ENCODE measurements at regions not wholly inside any gene's neighbourhood (a gene's known extent, or its start where the extent isn't known, plus 50 kb on each side); places are given as distances from the start of the nearest gene placed in this dataset.

GRCh38 chr4:36394352-36394903, 113.0 kb downstream of the DTHD1 start:
- H3K4me1 Mint-ChIP-seq, result no peaks in the 10 kb centered on the region
- TF ChIP-seq, protein P1, sequence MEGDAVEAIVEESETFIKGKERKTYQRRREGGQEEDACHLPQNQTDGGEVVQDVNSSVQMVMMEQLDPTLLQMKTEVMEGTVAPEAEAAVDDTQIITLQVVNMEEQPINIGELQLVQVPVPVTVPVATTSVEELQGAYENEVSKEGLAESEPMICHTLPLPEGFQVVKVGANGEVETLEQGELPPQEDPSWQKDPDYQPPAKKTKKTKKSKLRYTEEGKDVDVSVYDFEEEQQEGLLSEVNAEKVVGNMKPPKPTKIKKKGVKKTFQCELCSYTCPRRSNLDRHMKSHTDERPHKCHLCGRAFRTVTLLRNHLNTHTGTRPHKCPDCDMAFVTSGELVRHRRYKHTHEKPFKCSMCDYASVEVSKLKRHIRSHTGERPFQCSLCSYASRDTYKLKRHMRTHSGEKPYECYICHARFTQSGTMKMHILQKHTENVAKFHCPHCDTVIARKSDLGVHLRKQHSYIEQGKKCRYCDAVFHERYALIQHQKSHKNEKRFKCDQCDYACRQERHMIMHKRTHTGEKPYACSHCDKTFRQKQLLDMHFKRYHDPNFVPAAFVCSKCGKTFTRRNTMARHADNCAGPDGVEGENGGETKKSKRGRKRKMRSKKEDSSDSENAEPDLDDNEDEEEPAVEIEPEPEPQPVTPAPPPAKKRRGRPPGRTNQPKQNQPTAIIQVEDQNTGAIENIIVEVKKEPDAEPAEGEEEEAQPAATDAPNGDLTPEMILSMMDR (IDR thresholded peaks at IDR 0.05), result no peak
- no peak for DNase-seq
- no peak overlapping the region for H3K4me3 Mint-ChIP-seq
- H3K27ac Mint-ChIP-seq, result no peak overlapping the region
- no peaks in the 10 kb centered on the region for H3K36me3 Mint-ChIP-seq (ENCODE audit: low read depth)
- H3K27me3 Mint-ChIP-seq (ENCODE audit: low read depth, poor library complexity), result no peaks in the 10 kb centered on the region
- H3K9me3 Mint-ChIP-seq, result no peaks in the 10 kb centered on the region

- peak; percentile 9 for DNase-seq
- Mint-ChIP-seq H3K4me1 (no peaks in the 10 kb centered on the region), H3K27ac (no peak overlapping the region), H3K36me3 (ENCODE audit: low read depth) (no peaks in the 10 kb centered on the region), H3K4me3 (no peak overlapping the region), H3K27me3 (ENCODE audit: low read depth, poor library complexity) (peaks cover 8% of the 10 kb centered on the region), H3K9me3 (no peaks in the 10 kb centered on the region)
- TF ChIP-seq, protein P1 (IDR thresholded peaks at IDR 0.05), result peak; percentile 54
Measured at GRCh38 chr4:36399762-36400353, 118.4 kb downstream of the DTHD1 start.

- no peak overlapping the region for H3K4me3 Mint-ChIP-seq
- TF ChIP-seq, protein P1 (IDR thresholded peaks at IDR 0.05), result no peak
- H3K9me3 Mint-ChIP-seq, result no peaks in the 10 kb centered on the region
- peaks cover 8% of the 10 kb centered on the region for H3K27me3 Mint-ChIP-seq (ENCODE audit: low read depth, poor library complexity)
- H3K4me1 Mint-ChIP-seq, result no peaks in the 10 kb centered on the region
- DNase-seq, result no peak
- no peak overlapping the region for H3K27ac Mint-ChIP-seq
- H3K36me3 Mint-ChIP-seq (ENCODE audit: low read depth), result no peaks in the 10 kb centered on the region
Measured at GRCh38 chr4:36402008-36402758, 120.8 kb downstream of the DTHD1 start.

GRCh38 chr4:36411338-36411737, 129.9 kb downstream of the DTHD1 start:
- Mint-ChIP-seq H3K9me3 (peaks cover 3% of the 10 kb centered on the region), H3K27me3 (ENCODE audit: low read depth, poor library complexity) (no peaks in the 10 kb centered on the region), H3K4me1 (no peaks in the 10 kb centered on the region), H3K27ac (no peak overlapping the region), H3K4me3 (no peak overlapping the region), H3K36me3 (ENCODE audit: low read depth) (no peaks in the 10 kb centered on the region)
- no peak for DNase-seq
- TF ChIP-seq, protein P1 (IDR thresholded peaks at IDR 0.05), result no peak

DNA sequence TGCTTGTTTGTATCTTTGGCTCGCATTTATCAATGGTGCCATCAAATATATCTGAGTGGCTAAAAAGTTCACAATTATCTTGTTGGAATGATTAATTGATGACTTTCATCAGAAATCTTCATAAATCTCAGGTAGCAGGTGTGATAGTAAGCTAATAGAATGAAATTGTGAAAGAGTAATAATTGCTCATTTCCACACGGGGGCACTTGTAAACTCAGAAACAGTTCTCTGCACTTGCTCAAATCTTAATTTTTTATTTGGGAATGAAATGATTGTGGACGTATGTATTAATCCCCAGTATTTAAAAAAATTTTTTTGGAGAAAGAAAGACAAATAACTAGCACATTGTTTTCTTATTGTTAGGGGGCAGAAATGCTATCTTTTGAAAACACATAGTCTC, 132.8 kb downstream of the DTHD1 start:
- Mint-ChIP-seq H3K9me3 (no peaks in the 10 kb centered on the region), H3K4me3 (no peak overlapping the region), H3K27me3 (ENCODE audit: low read depth, poor library complexity) (no peaks in the 10 kb centered on the region), H3K4me1 (no peaks in the 10 kb centered on the region), H3K27ac (no peak overlapping the region), H3K36me3 (ENCODE audit: low read depth) (no peaks in the 10 kb centered on the region)
- TF ChIP-seq, protein P1 (IDR thresholded peaks at IDR 0.05), result peak; percentile 30
- no peak for DNase-seq
